HG02870 (cell line): ENCODE measurements at regions not wholly inside any gene's neighbourhood (a gene's known extent, or its start where the extent isn't known, plus 50 kb on each side); places are given as distances from the start of the nearest gene placed in this dataset.

Source experiments
- ATAC-seq: cut with Tn5 transposase; IDR thresholded peaks from one replicate; pipeline ENCODE4 v1.9.1; 2021; ENCODE audit warnings: mild to moderate bottlenecking, moderate library complexity; ENCODE audit not compliant: unreplicated experiment

- no peak for ATAC-seq
Measured at GRCh38 chr4:137082061-137082460, 450.2 kb downstream of the PCDH18 start.

DNA sequence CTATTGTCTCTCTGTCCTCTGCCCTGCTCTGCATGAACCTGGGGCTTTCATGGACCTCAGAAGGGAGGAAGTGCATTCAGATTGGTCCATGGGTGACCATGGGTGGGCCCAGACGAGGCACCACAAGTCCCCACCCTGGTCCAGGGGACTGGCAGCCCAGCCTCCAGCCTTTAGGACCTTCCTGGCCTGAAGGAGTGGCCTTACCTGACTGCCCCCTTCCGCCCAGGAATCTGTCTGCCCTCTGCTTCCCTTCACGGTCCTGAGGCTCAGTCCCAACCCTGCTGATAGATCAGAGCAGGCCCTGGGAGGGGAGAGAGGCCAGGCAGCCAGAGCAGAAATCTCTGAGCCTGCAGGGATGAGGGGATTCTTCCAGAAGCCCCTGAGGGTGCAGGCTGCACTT, 455.4 kb downstream of the PCDH18 start:
- no peak for ATAC-seq

GRCh38 chr4:137075586-137075985, 456.7 kb downstream of the PCDH18 start:
- ATAC-seq: no peak

- ATAC-seq: no peak
Measured at GRCh38 chr4:137070614-137071013, 461.7 kb downstream of the PCDH18 start.

GRCh38 chr4:137069473-137069872, 462.8 kb downstream of the PCDH18 start:
- no peak for ATAC-seq

- ATAC-seq: no peak
Measured at GRCh38 chr4:137067735-137068134, 464.6 kb downstream of the PCDH18 start.

DNA sequence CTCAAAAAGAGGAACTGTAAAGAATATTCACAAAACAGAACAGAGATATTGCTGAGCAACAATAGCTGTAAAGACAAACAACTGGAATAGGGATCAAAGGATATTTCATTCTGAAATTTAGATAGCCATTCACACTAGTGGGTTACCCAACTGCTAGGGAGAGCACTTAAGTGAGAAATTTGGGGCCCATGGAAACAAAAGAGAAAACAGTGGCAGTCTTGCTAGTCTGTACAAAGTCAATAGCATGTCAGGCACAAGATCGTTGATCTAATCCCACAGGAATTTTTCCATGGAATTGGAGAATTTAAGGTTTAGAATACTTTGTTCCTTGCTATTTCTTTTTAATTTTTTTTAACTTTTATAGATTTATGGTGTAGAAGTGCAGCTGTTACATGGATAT, 467.0 kb downstream of the PCDH18 start:
- ATAC-seq: no peak

DNA sequence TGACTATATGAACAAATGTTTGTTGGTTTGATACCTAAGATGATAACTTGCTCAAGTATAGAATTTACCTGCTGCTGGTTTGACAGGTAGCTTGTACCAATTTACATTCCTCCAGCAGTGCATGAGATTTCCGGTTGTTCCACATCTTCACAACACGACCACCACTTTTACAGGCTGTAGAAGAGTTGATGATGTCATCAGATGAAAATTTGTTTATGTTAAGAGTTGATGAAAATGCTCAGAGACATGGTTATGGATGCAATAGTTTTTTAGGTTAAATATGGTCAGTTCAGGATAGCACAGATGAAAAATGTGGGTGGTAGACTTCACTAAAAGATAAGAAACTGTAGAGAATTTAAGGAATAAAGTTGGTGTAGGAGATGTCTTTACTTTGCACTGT, 468.3 kb downstream of the PCDH18 start:
- no peak for ATAC-seq

DNA sequence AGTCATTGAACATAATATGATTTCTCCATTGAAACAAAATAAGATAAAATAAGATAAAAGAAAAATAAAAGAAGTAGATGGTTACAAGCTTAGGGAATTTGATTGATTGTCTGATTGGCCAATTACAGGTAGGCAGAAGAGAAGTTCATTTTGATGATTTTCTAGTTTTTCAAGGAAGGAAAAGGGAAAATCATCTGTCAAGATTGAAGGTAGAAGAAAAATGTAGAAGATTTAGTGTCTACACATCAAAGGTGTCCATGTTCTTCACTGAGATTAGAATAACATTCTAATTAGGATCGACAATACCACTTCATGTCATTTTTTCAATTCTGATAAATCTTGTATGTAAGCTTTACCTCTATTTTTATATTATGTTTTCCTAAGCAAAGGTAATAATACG, 489.1 kb downstream of the PCDH18 start:
- ATAC-seq: no peak

DNA sequence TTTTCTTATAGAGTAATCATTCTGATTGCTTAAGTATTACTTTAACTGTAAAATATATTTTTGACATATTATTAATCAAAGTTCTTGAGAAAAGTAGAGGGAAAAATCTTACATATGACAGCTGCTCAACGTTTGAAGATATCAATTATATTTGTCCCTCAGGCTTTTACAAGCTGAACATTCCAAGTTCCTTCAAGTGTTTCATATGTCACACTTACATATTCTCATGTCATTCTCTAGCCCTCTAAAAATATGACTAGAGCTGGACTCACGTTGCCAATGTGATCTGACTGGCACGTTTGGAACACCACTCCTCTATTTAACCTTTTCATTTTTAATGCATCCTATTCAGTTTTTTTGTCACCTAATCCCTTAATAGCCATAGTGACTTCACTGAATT, 492.9 kb downstream of the PCDH18 start:
- ATAC-seq: no peak

GRCh38 chr4:137032222-137032621, 500.1 kb downstream of the PCDH18 start:
- ATAC-seq: no peak

GRCh38 chr4:137029026-137029425, 503.3 kb downstream of the PCDH18 start:
- no peak for ATAC-seq

DNA sequence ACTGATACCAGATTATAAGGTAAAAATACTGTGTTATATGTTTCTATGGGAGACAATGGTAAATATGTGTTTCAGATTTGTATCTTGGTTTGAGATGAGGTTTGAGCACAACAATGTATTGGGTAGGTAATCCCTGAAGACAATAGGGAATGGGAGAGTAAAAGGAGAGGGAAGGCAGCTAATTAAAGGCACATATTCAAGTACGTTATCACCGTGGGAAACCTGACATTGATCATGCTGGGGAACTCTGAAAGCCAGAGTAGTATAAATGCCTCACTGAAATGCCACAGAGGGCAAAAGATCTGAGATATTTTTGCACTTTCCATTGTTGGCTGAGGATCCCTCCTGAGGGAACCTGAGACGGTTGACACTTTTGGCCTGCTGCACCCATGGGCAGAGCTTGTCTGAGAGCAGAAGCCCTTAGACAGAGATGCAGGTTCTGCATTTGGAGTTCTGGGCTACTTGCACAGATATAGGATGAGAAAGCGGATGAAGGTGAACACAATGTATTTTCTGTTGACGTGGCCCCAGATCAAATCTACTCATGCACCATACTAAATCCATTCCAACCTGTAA, 506.7 kb downstream of the PCDH18 start:
- ATAC-seq: no peak

- ATAC-seq: no peak
Measured at GRCh38 chr4:137015426-137016409, 516.6 kb downstream of the PCDH18 start.

- ATAC-seq: no peak
Measured at GRCh38 chr4:137000432-137000831, 531.9 kb downstream of the PCDH18 start.

DNA sequence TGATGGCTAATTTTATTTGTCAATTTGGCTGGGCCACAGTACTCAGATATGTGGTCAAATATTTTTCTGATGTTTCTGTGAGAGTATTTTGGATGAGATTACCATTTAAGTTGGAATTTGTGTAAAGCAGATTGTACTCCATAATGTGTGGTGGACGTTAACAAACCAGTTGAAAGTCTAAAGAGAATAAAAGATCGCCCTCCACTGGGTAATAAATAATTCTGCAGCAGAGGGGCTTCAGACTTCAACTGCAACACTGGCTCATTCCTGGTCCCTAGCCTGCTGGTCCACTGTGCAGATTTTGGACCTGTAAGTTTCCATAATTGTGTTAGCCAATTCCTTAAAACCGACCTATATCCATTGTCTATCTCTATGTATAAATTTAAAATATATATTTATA, 540.3 kb downstream of the PCDH18 start:
- no peak for ATAC-seq

- no peak for ATAC-seq
Measured at GRCh38 chr4:136985683-136986082, 546.6 kb downstream of the PCDH18 start.

DNA sequence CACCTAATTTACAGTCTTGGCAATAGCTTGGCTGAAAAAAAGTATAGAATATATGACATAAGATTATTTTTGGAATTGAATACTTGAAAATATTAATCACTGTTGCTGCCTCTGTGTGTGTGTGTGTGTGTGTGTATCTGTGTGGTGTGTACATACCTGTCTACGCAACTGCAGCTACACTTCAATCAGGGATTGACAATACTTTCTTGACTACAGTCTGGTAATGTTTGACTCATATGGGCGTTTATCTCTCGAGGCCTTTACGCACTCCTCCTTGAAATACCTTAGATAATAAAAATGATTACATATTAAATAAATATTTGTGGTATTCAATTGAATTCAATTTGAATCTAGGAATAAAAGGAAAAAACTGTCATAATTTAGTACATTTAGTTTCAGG, 565.2 kb downstream of the PCDH18 start:
- ATAC-seq: no peak

DNA sequence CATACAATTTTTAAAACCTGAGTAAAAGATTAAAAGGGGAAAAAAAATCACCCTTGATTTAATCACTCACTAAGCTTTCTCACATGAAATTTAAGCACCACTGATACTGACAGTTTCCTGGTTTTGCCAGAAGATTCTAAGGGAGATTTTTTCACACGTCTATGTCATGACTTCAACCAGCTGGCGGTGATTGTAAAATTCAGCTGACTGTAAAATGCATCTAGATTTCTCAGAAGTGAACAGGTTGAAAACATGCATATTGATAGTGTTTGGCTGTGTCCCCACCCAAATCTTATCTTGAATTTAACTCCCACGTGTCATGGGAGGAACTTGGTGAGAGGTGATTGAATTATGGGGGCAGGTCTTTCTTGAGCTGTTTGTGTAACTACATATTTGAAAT, 566.8 kb downstream of the PCDH18 start:
- no peak for ATAC-seq

DNA sequence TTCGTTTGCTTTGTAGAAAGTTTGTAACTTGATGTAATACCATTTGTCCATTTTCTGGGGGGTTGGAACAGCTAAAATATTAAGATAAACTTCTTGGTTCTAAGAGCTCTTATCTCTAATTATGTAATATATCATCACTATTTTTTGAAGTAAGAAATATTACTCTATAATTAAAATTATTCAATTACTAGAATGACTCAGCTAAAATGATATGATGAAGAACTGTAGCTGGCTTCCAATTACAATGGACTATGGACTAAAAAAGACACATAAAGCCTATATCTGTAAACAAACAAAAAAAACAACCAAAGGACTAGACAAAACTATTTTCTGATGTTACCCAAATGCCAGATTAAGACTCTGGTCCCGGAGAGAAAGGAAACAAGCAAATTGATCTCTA, 569.4 kb downstream of the PCDH18 start:
- no peak for ATAC-seq

GRCh38 chr4:136946307-136946907, 585.9 kb downstream of the PCDH18 start:
- ATAC-seq: no peak

GRCh38 chr4:136939781-136940180, 592.5 kb downstream of the PCDH18 start:
- ATAC-seq: no peak
